Umbilical cord (tissue), 1 donor: ENCODE measurements at regions not wholly inside any gene's neighbourhood (a gene's known extent, or its start where the extent isn't known, plus 50 kb on each side); places are given as distances from the start of the nearest gene placed in this dataset.
"Not testable (repeated sequence)": the region's sequence is repeated elsewhere in the genome, so short reads cannot be mapped to it uniquely, and the experiment has no call there.

ENCODE experiments used
- DNase-seq: peaks from one replicate; pipeline ENCODE4 v3.0.0-alpha.2; 2015; ENCODE audit warnings: low spot score

GRCh38 chr12:17108877-17109541 lies 503.0 kb upstream of the LMO3 start:
- DNase-seq: no peak

GRCh38 chr12:17104801-17105200 lies 498.8 kb upstream of the LMO3 start:
- DNase-seq: no peak

- DNase-seq: no peak
Measured at GRCh38 chr12:17097674-17098073, 491.7 kb upstream of the LMO3 start.

GRCh38 chr12:17084831-17085230 lies 478.9 kb upstream of the LMO3 start:
- no peak for DNase-seq

- no peak for DNase-seq
Measured at GRCh38 chr12:17079251-17079909, 473.4 kb upstream of the LMO3 start.

GRCh38 chr12:17077594-17077993 lies 471.6 kb upstream of the LMO3 start:
- no peak for DNase-seq

GRCh38 chr12:17076811-17077210 lies 470.8 kb upstream of the LMO3 start:
- DNase-seq: no peak

- no peak for DNase-seq
Measured at GRCh38 chr12:17076028-17076744, 470.2 kb upstream of the LMO3 start.

GRCh38 chr12:17064834-17065233 lies 458.9 kb upstream of the LMO3 start:
- no peak for DNase-seq

- no peak for DNase-seq
Measured at GRCh38 chr12:17062267-17063036, 456.5 kb upstream of the LMO3 start.

GRCh38 chr12:17060260-17060659 lies 454.3 kb upstream of the LMO3 start:
- DNase-seq: no peak

GRCh38 chr12:17056546-17056945 lies 450.6 kb upstream of the LMO3 start:
- no peak for DNase-seq

GRCh38 chr12:17038923-17039322 lies 433.0 kb upstream of the LMO3 start:
- DNase-seq: no peak

- no peak for DNase-seq
Measured at GRCh38 chr12:17035372-17035771, 429.4 kb upstream of the LMO3 start.

- no peak for DNase-seq
Measured at GRCh38 chr12:17030338-17030737, 424.4 kb upstream of the LMO3 start.

- DNase-seq: no peak
Measured at GRCh38 chr12:17028348-17028747, 422.4 kb upstream of the LMO3 start.

- not testable (repeated sequence) for DNase-seq
Measured at GRCh38 chr12:17025424-17025823, 419.5 kb upstream of the LMO3 start.

GRCh38 chr12:17020765-17021164 lies 414.8 kb upstream of the LMO3 start:
- no peak for DNase-seq

- no peak for DNase-seq
Measured at GRCh38 chr12:17017402-17017801, 411.4 kb upstream of the LMO3 start.

GRCh38 chr12:17016116-17016864 lies 410.3 kb upstream of the LMO3 start:
- no peak for DNase-seq

- no peak for DNase-seq
Measured at GRCh38 chr12:17015501-17015900, 409.5 kb upstream of the LMO3 start.
